Endothelial cell of umbilical vein (primary cell): ENCODE measurements at regions not wholly inside any gene's neighbourhood (a gene's known extent, or its start where the extent isn't known, plus 50 kb on each side); places are given as distances from the start of the nearest gene placed in this dataset.

Experiments used
- BruUV-seq: library from RNA; stranded (reverse); fragments of 400-500 nt; replicated peaks from 2 replicates; lab custom pipeline; 2021; lab: Mats Ljungman, UMichigan
- CTCF ChIA-PET: fragments of 300-600, 350-600 bp; sonication (Branson Sonifier 250); formaldehyde crosslinking; loops from one replicate; lab custom pipeline; 2021; ENCODE audit warnings: antibody characterized with exemption, inconsistent platforms; lab: Charles Lee
- POLR2A ChIA-PET: fragments of 300-600, 350-600 bp; sonication (Branson Sonifier 250); formaldehyde crosslinking; loops from one replicate; lab custom pipeline; 2021; ENCODE audit warnings: antibody characterized with exemption, inconsistent platforms; lab: Charles Lee
- DNase-seq: peaks from one replicate; pipeline ENCODE4 v3.0.0-alpha.2; 2011; ENCODE audit warnings: low read depth, low spot score
- FAIRE-seq: peaks from 2 replicates; lab custom pipeline; 2011; peaks lifted over from hg19 to GRCh38; lab: Jason Lieb, UNC
- H2AFZ ChIP-seq: 2 replicates; pipeline ENCODE4 v1.6.0; 2012; ENCODE audit warnings: low read depth, low read length, control low read depth, inconsistent platforms
- H3K27ac ChIP-seq: 2 replicates; pipeline ENCODE4 v1.5.1; 2011; ENCODE audit warnings: low read depth, mild to moderate bottlenecking, control low read depth, low read length, moderate library complexity; ENCODE audit not compliant: insufficient read depth
- H3K27me3 ChIP-seq, 2 experiments: 2 replicates each; pipeline versions ENCODE4 v1.6.0 to v1.6.1; 2011; ENCODE audit warnings: low read length in 2 of 2, mixed read lengths in 1 of 2; ENCODE audit not compliant: control insufficient read depth in 2 of 2, insufficient read depth in 2 of 2
- H3K36me3 ChIP-seq, 2 experiments: 2 replicates in 1 of 2; 3 replicates in 1 of 2; pipeline ENCODE4 v1.5.1; 2011; ENCODE audit warnings: low read length in 2 of 2, mild to moderate bottlenecking in 1 of 2, moderate library complexity in 1 of 2; ENCODE audit not compliant: control insufficient read depth in 2 of 2, insufficient read depth in 2 of 2; ENCODE audit errors: extremely low read depth in 1 of 2
- H3K4me1 ChIP-seq: 3 replicates; pipeline ENCODE4 v1.5.1; 2011; ENCODE audit warnings: mild to moderate bottlenecking, low read length; ENCODE audit not compliant: control insufficient read depth, insufficient read depth; ENCODE audit errors: extremely low read depth
- H3K4me2 ChIP-seq: 2 replicates; pipeline ENCODE4 v1.6.1; 2011; ENCODE audit warnings: low read length, control low read depth, mixed read lengths; ENCODE audit not compliant: insufficient read depth
- H3K4me3 ChIP-seq, 3 experiments: fragments of 200-600 bp in 1 of 3; sonication (generic), shearing (Covaris generic) in 1 of 3; replicated peaks in 1 of 3; 2 replicates each; pipeline ENCODE4 v1.5.1; 2011 to 2016; ENCODE audit warnings: control low read depth in 3 of 3, low read length in 3 of 3, mild to moderate bottlenecking in 2 of 3, inconsistent platforms in 1 of 3, low read depth in 1 of 3, moderate library complexity in 1 of 3; ENCODE audit not compliant: insufficient read depth in 1 of 3
- H3K79me2 ChIP-seq: 2 replicates; pipeline ENCODE4 v1.6.0; 2012; ENCODE audit warnings: low read length, inconsistent platforms; ENCODE audit not compliant: control insufficient read depth, insufficient read depth
- H3K9ac ChIP-seq: replicated peaks from 2 replicates; pipeline ENCODE3; 2011; ENCODE audit warnings: low read length, control low read depth; ENCODE audit not compliant: insufficient read depth; ENCODE audit errors: extremely low read depth
- H3K9me1 ChIP-seq: replicated peaks from 3 replicates; pipeline ENCODE4 v1.6.0; 2011; ENCODE audit warnings: mild to moderate bottlenecking, low read length; ENCODE audit not compliant: control insufficient read depth, insufficient read depth; ENCODE audit errors: extremely low read depth
- H3K9me3 ChIP-seq: replicated peaks from 2 replicates; pipeline ENCODE4 v1.5.1; 2012; ENCODE audit warnings: low read length, inconsistent platforms; ENCODE audit not compliant: control insufficient read depth, insufficient read depth
- H4K20me1 ChIP-seq: replicated peaks from 2 replicates; pipeline ENCODE3; 2011; ENCODE audit warnings: mild to moderate bottlenecking, low read length; ENCODE audit not compliant: control insufficient read depth, insufficient read depth; ENCODE audit errors: extremely low read depth
- EZH2 ChIP-seq: IDR thresholded peaks from 2 replicates; pipeline ENCODE4 v1.6.1; 2012; ENCODE audit warnings: borderline replicate concordance, low read depth, mild to moderate bottlenecking, moderate library complexity, low read length, inconsistent platforms; ENCODE audit not compliant: severe bottlenecking
- FOS ChIP-seq: IDR thresholded peaks from 2 replicates; pipeline ENCODE4 v1.6.1; 2011; ENCODE audit warnings: mild to moderate bottlenecking, low read length, moderate library complexity, borderline replicate concordance; ENCODE audit not compliant: insufficient read depth
- GATA2 ChIP-seq: IDR thresholded peaks from 2 replicates; pipeline ENCODE4 v1.7.0; 2011; ENCODE audit warnings: low read depth, mild to moderate bottlenecking, moderate library complexity, mixed read lengths, low read length; ENCODE audit not compliant: insufficient read length, insufficient read depth
- JUN ChIP-seq: IDR thresholded peaks from 2 replicates; pipeline ENCODE4 v1.6.1; 2011; ENCODE audit warnings: borderline replicate concordance, low read depth; ENCODE audit not compliant: insufficient read length, insufficient read depth
- MYC ChIP-seq: IDR thresholded peaks from one replicate; pipeline ENCODE4 v1.6.1; 2011; ENCODE audit warnings: mild to moderate bottlenecking, low read depth, low read length
- POLR2A ChIP-seq: IDR thresholded peaks from 2 replicates; pipeline ENCODE4 v1.6.1; 2012; ENCODE audit warnings: low read depth, mild to moderate bottlenecking, control low read depth, low read length
- POLR2AphosphoS5 ChIP-seq: IDR thresholded peaks from 2 replicates; pipeline ENCODE4 v1.6.1; 2012; ENCODE audit warnings: low read depth, mild to moderate bottlenecking, control low read depth, low read length, moderate library complexity; ENCODE audit not compliant: insufficient read depth
- dilution Hi-C: fragments of 300-500 bp; cut with MboI; formaldehyde crosslinking; loops from one replicate; pipeline ENCODE4 v1.15.0; 2019; ENCODE audit warnings: low sequenced_read_pairs; ENCODE audit not compliant: extremely low pct_ligation_motif_present
- intact Hi-C: fragments of 100-400 bp; cut with micrococcal nuclease; formaldehyde crosslinking; loops from one replicate; pipeline ENCODE4 v1.10.0; 2022
- TF ChIP-seq, protein P1 (sequence below), 2 donors: IDR thresholded peaks; 1 replicate in 1 of 2; 2 replicates in 1 of 2; pipeline ENCODE4 v1.5.1; 2011; ENCODE audit warnings: low read length in 2 of 2, mild to moderate bottlenecking in 2 of 2, moderate library complexity in 2 of 2, control low read depth in 1 of 2, inconsistent platforms in 1 of 2, low read depth in 1 of 2; ENCODE audit not compliant: insufficient read depth in 1 of 2; ENCODE audit errors: extremely low read depth in 1 of 2
- TF ChIP-seq, protein P2 (sequence below): IDR thresholded peaks from 2 replicates; pipeline ENCODE4 v1.6.1; 2011; ENCODE audit not compliant: insufficient read depth, insufficient read length

DNA sequence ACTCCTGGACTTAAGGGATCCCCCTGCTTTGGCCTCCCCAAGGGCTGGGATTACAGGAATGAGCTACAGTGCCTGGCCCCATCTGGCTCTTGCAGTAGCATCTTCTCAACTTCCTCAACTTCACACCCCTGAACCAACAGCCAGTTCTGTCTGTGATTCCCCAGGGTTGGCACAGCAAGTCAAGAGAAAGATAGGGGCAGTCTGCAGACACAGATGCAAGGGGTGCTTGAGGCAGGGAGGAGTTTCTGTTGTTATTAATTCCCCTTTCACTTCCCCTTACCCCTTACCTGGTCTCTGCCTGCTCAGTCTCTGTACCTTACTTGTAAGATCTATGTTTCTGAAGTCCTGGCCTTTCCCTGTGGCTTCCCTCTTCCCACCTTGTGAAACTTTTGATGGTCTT is 54.1 kb upstream of the MEX3C start:
- Histone ChIP-seq H3K9me3 (no peaks in the 10 kb centered on the region), H3K79me2 (no peaks in the 10 kb centered on the region), H3K27me3 (no peaks in the 10 kb centered on the region), H3K9me1 (no peaks in the 10 kb centered on the region), H3K27ac (no peak overlapping the region), H2AFZ (no peak overlapping the region), H3K9ac (no peak overlapping the region), H3K4me2 (no peak overlapping the region), H3K36me3 (no peaks in the 10 kb centered on the region), H3K4me3 (no peak overlapping the region), H3K4me1 (no peaks in the 10 kb centered on the region), H4K20me1 (no peaks in the 10 kb centered on the region)
- dilution Hi-C loops: no loop called here
- POLR2A ChIA-PET: no interaction called here
- no TSS peak for BruUV-seq
- intact Hi-C loops: no loop called here
- FAIRE-seq (no peak), DNase-seq (no peak)
- CTCF ChIA-PET: no interaction called here
- TF ChIP-seq, protein P1, sequence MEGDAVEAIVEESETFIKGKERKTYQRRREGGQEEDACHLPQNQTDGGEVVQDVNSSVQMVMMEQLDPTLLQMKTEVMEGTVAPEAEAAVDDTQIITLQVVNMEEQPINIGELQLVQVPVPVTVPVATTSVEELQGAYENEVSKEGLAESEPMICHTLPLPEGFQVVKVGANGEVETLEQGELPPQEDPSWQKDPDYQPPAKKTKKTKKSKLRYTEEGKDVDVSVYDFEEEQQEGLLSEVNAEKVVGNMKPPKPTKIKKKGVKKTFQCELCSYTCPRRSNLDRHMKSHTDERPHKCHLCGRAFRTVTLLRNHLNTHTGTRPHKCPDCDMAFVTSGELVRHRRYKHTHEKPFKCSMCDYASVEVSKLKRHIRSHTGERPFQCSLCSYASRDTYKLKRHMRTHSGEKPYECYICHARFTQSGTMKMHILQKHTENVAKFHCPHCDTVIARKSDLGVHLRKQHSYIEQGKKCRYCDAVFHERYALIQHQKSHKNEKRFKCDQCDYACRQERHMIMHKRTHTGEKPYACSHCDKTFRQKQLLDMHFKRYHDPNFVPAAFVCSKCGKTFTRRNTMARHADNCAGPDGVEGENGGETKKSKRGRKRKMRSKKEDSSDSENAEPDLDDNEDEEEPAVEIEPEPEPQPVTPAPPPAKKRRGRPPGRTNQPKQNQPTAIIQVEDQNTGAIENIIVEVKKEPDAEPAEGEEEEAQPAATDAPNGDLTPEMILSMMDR (IDR thresholded peaks at IDR 0.05; ENCODE audit: extremely low read depth in 1 of 2, insufficient read depth in 1 of 2, low read depth in 1 of 2, low read length in 2 of 2): no peak
- TF ChIP-seq POLR2A: no peak
- no peak for TF ChIP-seq FOS
- no peak for TF ChIP-seq MYC
- TF ChIP-seq, protein P2, sequence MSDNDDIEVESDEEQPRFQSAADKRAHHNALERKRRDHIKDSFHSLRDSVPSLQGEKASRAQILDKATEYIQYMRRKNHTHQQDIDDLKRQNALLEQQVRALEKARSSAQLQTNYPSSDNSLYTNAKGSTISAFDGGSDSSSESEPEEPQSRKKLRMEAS: no peak
- no peak for TF ChIP-seq POLR2AphosphoS5
- no peak for TF ChIP-seq GATA2
- no peak for TF ChIP-seq JUN
- no peak for TF ChIP-seq EZH2
